ENCODE measurements at regions not wholly inside any gene's neighbourhood (a gene's known extent, or its start where the extent isn't known, plus 50 kb on each side); places are given as distances from the start of the nearest gene placed in this dataset.

- intact Hi-C loops (cut with DNase I) = no loop called here
- Histone ChIP-seq H3K27me3 (no peaks in the 10 kb centered on the region), H3K4me3 (no peak overlapping the region), H3K4me1 (no peaks in the 10 kb centered on the region), H3K27ac (no peak overlapping the region), H3K9me3 (peaks cover 0 to 5% (median 0%) of the 10 kb centered on the region in 12 donors), H3K36me3 (no peaks in the 10 kb centered on the region)
- ATAC-seq = peak in 1 of 4 donors; percentile 38
- TF ChIP-seq CTCF (IDR thresholded peaks at IDR 0.05) (no peak), POLR2A (IDR thresholded peaks at IDR 0.05) (no peak)
- 36 to 45% (median 41%) methylated on average over 4 of the region's 4 CpGs for WGBS, 4 donors
- no peak for DNase-seq
Measured at GRCh38 chr7:68963552-68963951, 634.7 kb upstream of the AUTS2 start.

GRCh38 chr7:68964060-68964459 lies 634.2 kb upstream of the AUTS2 start:
- peaks cover 0 to 5% (median 0%) of the 10 kb centered on the region in 12 donors for H3K9me3 ChIP-seq
- no peak for DNase-seq
- ATAC-seq = no peak
- intact Hi-C loops (cut with DNase I) = no loop called here
- no peak overlapping the region for H3K27ac ChIP-seq
- H3K36me3 ChIP-seq = no peaks in the 10 kb centered on the region
- H3K4me3 ChIP-seq = no peak overlapping the region
- TF ChIP-seq CTCF (IDR thresholded peaks at IDR 0.05) (no peak), POLR2A (IDR thresholded peaks at IDR 0.05) (no peak)
- H3K4me1 ChIP-seq = no peaks in the 10 kb centered on the region
- no peaks in the 10 kb centered on the region for H3K27me3 ChIP-seq

- peaks cover 0 to 8% (median 0%) of the 10 kb centered on the region in 9 donors for H3K27me3 ChIP-seq
- TF ChIP-seq CTCF (IDR thresholded peaks at IDR 0.05) = no peak
- TF ChIP-seq POLR2A (IDR thresholded peaks at IDR 0.05) = no peak
- intact Hi-C loops (cut with DNase I) = no loop called here
- 74 to 86% (median 85%) methylated on average over 3 of the region's 3 CpGs for WGBS, 4 donors
- no peak overlapping the region for H3K27ac ChIP-seq
- no peaks in the 10 kb centered on the region for H3K4me1 ChIP-seq
- DNase-seq = no peak
- peaks cover 0 to 5% (median 0%) of the 10 kb centered on the region in 12 donors for H3K9me3 ChIP-seq
- no peak for ATAC-seq
- no peak overlapping the region for H3K4me3 ChIP-seq
- H3K36me3 ChIP-seq = no peaks in the 10 kb centered on the region
Measured at GRCh38 chr7:68965351-68965750, 632.9 kb upstream of the AUTS2 start.

- intact Hi-C loops (cut with DNase I) = no loop called here
- DNase-seq = no peak
- Histone ChIP-seq H3K9me3 (peaks cover 0 to 5% (median 0%) of the 10 kb centered on the region in 12 donors), H3K27me3 (peaks cover 0 to 11% (median 0%) of the 10 kb centered on the region in 9 donors), H3K4me1 (no peaks in the 10 kb centered on the region), H3K27ac (no peak overlapping the region), H3K36me3 (no peaks in the 10 kb centered on the region), H3K4me3 (no peak overlapping the region)
- no peak for TF ChIP-seq POLR2A (IDR thresholded peaks at IDR 0.05)
- no peak for TF ChIP-seq CTCF (IDR thresholded peaks at IDR 0.05)
- no peak for ATAC-seq
Measured at GRCh38 chr7:68967598-68967997, 630.7 kb upstream of the AUTS2 start.
